AG09309 (cell line): ENCODE measurements at regions not wholly inside any gene's neighbourhood (a gene's known extent, or its start where the extent isn't known, plus 50 kb on each side); places are given as distances from the start of the nearest gene placed in this dataset.
"Not testable (repeated sequence)": the region's sequence is repeated elsewhere in the genome, so short reads cannot be mapped to it uniquely, and the experiment has no call there.

Source experiments
- DNase-seq: peaks from one replicate; pipeline ENCODE4 v3.0.0-alpha.2; 2010; ENCODE audit warnings: low read depth
- H3K4me3 ChIP-seq: 2 replicates; pipeline ENCODE4 v1.5.1; 2011; ENCODE audit warnings: mild to moderate bottlenecking, low read depth, low read length, moderate library complexity; ENCODE audit not compliant: control insufficient read depth
- CTCF ChIP-seq: IDR thresholded peaks from 2 replicates; pipeline ENCODE4 v1.5.1; 2011; ENCODE audit warnings: mild to moderate bottlenecking, low read depth, low read length, inconsistent platforms; ENCODE audit not compliant: insufficient read depth, control insufficient read depth; ENCODE audit errors: missing control alignments

GRCh38 chr11:87778357-87778756, 396.9 kb downstream of the RAB38 start:
- no peak for DNase-seq
- H3K4me3 ChIP-seq, result no peak overlapping the region
- no peak for TF ChIP-seq CTCF

- H3K4me3 ChIP-seq, result no peak overlapping the region
- no peak for TF ChIP-seq CTCF
- DNase-seq, result no peak
Measured at GRCh38 chr11:87775036-87775435, 400.2 kb downstream of the RAB38 start.

- no peak overlapping the region for H3K4me3 ChIP-seq
- DNase-seq, result no peak
Measured at GRCh38 chr11:87769661-87770060, 405.6 kb downstream of the RAB38 start.

GRCh38 chr11:87767615-87768014, 407.6 kb downstream of the RAB38 start:
- TF ChIP-seq CTCF, result no peak
- no peak overlapping the region for H3K4me3 ChIP-seq
- no peak for DNase-seq

More at GRCh38 chr11:87769661-87770060, 405.6 kb downstream of the RAB38 start:
- TF ChIP-seq CTCF, result no peak

- not testable (repeated sequence) for H3K4me3 ChIP-seq, DNase-seq
Measured at GRCh38 chr11:87764075-87764474, 411.2 kb downstream of the RAB38 start.

GRCh38 chr11:87754685-87755084, 420.6 kb downstream of the RAB38 start:
- no peak for DNase-seq
- no peak for TF ChIP-seq CTCF
- no peak overlapping the region for H3K4me3 ChIP-seq

GRCh38 chr11:87753143-87753542, 422.1 kb downstream of the RAB38 start:
- DNase-seq, result no peak
- no peak for TF ChIP-seq CTCF

GRCh38 chr11:87743007-87743406, 432.2 kb downstream of the RAB38 start:
- TF ChIP-seq CTCF, result peak; percentile 16
- DNase-seq, result no peak
- no peak overlapping the region for H3K4me3 ChIP-seq

More at GRCh38 chr11:87753143-87753542, 422.1 kb downstream of the RAB38 start:
- H3K4me3 ChIP-seq, result no peak overlapping the region
